ENCODE measurements at regions not wholly inside any gene's neighbourhood (a gene's known extent, or its start where the extent isn't known, plus 50 kb on each side); places are given as distances from the start of the nearest gene placed in this dataset.

DNA sequence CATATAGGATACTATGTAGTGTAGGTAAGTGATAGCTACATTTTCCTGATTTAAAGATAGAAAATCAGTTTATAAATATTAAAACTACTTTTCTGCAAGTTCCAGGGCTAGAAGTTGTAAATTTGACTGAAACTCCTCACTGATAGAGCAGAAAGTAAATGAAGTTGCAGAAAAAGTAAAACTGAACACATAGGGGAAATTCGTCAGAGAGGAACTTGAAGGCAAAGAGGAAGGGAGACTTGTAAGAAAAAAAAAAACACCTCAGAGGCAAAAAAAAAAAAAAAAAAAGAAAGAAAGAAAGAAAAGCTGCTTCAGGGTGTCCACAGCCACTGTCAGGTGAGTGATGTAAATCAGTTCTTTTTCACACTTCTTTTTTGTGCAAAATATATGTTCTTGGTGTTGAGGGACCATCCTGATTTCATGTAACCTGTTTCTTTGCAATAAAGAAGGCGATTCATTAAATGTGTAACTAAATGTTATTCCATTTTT is 336.2 kb upstream of the ZNF462 start:
- DNase-seq (ENCODE audit: low read depth) = no peak

DNA sequence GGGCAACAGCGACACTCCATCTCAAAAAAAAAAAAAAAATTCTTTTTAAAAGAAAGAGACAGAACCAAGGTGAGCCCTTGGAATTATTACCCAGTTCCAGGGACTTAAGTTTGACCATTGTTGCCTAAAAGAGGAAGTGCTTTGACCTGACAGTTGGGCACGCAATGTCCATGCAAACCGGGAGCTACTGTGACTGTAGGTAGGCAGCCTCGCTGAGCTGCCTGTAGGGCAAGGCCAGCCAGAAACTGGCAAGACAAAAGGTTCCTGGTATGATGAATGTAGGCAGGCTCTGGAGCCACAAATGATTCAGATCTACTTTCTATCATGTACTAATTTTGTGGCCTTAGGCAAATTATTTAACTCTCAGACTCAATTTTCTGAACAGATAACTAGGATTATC is 334.8 kb upstream of the ZNF462 start:
- no peak for DNase-seq (ENCODE audit: low read depth)

- DNase-seq (ENCODE audit: low read depth) = no peak
Observed at GRCh38 chr9:106529616-106530015, 333.4 kb upstream of the ZNF462 start.

- no peak for DNase-seq (ENCODE audit: low read depth)
Observed at GRCh38 chr9:106531491-106531890, 331.5 kb upstream of the ZNF462 start.

GRCh38 chr9:106532306-106533015 is 330.5 kb upstream of the ZNF462 start:
- DNase-seq (ENCODE audit: low read depth) = no peak

- no peak for DNase-seq (ENCODE audit: low read depth)
Observed at GRCh38 chr9:106534800-106535199, 328.2 kb upstream of the ZNF462 start.

GRCh38 chr9:106535439-106535838 is 327.5 kb upstream of the ZNF462 start:
- no peak for DNase-seq (ENCODE audit: low read depth)

DNA sequence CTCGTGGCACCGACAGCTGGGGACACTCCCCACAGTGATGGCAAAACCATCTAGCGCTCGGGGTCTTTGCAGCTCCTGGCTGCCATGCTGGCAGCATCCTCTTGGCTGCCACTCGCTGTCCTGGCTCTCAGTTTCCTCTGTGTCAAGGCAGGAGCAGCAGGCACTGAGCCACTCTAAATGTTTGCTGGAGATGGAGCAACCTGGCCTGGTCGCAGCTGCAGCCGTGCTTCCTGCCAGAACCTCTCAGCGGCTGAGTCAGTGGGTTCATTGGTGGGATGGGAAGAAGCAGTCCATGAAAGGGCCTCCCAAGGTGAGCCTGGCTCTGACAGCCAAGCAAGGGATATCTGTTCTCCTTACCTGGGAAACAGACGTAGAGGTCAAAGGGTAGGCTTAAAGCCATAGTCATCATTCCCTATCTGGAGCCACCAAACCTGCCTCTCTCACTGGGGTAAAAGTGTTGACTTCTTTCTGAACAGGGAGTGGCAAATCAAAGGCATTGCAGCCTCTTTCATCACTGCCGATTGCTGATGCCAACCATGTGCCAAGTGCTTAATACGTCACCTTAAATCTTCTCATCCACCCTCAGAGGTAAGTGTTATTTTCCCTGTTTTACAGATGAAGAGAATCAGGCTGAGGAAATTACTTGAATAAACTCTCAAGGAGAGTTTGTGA is 304.8 kb upstream of the ZNF462 start:
- no peak for DNase-seq (ENCODE audit: low read depth)

- DNase-seq (ENCODE audit: low read depth) = no peak
Observed at GRCh38 chr9:106560540-106560939, 302.4 kb upstream of the ZNF462 start.

GRCh38 chr9:106575823-106576222 is 287.1 kb upstream of the ZNF462 start:
- no peak for DNase-seq (ENCODE audit: low read depth)

DNA sequence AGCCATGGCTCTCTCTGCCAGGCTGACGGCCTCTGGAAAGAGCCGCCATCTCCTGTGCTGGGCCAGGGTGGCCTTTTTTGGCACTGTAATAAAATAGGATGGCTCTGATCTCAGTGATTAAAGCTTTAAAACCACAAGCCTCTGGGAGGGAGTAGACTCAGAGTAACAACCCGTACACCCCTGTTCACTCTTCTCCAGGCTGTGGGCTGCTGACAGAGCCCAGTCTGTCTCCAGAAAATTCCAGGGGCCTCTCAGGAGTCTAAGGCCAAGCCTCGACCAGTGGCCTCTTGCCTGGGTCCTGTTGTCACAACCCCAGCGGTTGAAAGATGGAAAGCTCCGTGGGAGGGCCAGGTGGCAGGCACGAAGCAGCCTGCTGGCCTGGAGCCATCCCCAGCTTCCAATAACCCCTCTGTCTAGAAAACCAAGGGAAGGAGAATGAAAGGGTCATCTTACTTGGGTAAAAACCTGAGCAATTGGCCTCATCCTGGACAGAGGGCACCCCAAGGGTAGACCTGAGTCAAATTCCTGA is 286.7 kb upstream of the ZNF462 start:
- DNase-seq (ENCODE audit: low read depth) = no peak

DNA sequence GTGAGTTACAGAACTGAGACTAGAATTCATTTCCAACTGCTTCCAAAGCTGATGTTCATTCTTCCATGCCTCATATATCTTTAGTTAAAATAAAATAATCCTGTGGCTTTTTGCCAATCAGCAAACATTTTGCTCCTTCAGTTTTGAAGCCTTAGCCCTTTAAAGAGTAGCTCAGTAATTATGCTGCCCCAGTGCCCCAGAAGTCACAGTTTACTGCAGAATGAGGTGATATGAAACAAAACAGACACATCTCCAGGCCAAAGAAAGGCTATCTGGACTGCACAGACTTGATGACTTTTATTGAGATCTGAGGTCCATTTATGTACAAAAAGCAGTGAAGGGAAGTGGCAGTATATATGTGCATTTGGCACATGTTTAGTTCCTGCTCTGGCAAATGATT is 285.8 kb upstream of the ZNF462 start:
- no peak for DNase-seq (ENCODE audit: low read depth)

GRCh38 chr9:106580546-106580945 is 282.4 kb upstream of the ZNF462 start:
- no peak for DNase-seq (ENCODE audit: low read depth)

DNA sequence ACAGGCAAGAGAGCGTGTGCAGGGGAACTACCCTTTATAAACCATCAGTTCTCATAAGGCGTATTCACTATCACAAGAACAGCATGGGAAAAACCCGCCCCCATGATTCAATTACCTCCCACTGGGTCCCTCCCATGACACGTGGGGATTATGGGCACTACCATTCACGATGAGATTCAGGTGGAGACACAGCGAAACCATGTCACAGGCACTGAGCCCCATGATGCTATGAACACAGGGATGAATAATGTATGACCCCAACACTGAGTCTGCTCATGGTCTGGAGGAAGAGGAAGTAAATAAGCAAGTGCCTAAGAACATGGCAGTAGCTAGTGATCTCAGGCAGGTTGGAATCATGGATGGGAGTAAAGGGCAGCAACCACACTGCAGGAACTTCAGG is 281.0 kb upstream of the ZNF462 start:
- DNase-seq (ENCODE audit: low read depth) = no peak

GRCh38 chr9:106583751-106584150 is 279.2 kb upstream of the ZNF462 start:
- DNase-seq (ENCODE audit: low read depth) = no peak

DNA sequence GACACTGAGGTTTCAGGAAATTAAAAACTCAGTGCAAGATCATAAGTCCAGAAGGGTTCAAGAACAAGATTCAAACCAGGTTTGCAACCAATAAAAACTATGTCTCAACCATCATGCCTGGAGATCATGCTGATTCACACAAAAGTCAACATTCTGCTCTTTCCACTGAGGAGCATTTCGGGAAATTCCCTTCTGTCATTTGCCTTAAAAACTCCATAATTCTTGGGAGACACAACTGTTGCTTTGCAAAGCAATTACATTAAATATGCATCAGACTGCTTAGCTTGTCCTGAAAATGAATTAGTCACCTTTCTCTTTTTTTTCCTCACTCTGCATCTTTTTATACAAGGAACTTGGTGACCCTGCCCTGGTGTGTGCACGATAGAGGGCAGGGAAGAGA is 275.9 kb upstream of the ZNF462 start:
- DNase-seq (ENCODE audit: low read depth) = no peak

- DNase-seq (ENCODE audit: low read depth) = no peak
Observed at GRCh38 chr9:106588626-106589025, 274.3 kb upstream of the ZNF462 start.

DNA sequence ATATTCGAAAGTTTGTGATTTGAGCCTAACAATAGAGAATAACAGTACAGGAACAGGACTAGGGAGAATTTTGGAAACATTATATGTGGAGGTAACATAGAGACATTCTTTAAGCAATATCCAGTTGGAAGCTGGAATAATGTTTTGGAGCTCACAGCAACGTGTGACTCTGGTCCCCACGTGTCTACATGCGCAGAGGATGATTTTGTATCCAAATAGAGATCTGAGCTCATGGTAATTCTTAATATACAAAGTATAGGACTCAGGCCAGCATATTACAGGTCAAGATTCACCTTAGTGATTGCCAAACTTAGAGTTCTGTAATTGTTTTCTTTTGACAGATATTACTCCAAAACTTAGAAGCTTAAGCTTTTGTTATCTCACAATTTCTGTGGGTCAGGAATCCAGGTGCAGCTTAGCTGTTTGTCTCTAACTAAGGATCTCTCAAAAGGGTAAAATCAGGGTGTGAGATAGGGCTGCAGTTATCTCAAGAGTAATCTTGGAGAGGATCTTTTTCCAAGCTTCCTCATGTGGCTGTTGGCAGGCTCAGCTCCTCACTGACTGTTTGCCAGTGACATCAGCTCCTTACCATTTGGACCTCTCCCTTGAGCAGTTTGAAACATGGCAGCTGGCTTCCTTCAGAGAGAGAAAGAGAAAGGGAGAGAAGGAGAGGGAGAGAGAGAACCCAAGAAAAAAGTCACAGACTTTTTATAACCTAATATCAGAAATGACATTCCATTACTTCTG is 272.0 kb upstream of the ZNF462 start:
- DNase-seq (ENCODE audit: low read depth) = no peak

- DNase-seq (ENCODE audit: low read depth) = no peak
Observed at GRCh38 chr9:106593201-106593600, 269.8 kb upstream of the ZNF462 start.

DNA sequence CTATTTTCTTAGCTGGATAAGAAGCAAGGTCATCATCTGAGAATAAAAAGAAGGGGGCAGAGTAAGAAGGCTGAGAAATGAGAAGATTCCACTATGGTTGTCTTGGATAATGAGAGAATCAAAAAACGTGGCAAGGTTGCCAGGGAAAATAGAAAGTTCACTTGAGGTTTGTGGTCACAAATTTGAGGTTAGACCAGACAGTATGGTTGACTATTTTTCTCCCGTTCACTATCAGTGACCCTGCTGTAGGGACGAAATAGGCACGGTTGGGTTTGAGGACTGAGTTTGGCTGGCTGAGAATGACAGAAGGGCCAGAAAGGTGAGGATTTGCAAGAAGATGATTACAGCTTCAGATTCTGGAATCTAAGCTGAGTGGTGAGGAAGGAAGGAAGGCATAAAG is 266.0 kb upstream of the ZNF462 start:
- DNase-seq (ENCODE audit: low read depth) = no peak

DNA sequence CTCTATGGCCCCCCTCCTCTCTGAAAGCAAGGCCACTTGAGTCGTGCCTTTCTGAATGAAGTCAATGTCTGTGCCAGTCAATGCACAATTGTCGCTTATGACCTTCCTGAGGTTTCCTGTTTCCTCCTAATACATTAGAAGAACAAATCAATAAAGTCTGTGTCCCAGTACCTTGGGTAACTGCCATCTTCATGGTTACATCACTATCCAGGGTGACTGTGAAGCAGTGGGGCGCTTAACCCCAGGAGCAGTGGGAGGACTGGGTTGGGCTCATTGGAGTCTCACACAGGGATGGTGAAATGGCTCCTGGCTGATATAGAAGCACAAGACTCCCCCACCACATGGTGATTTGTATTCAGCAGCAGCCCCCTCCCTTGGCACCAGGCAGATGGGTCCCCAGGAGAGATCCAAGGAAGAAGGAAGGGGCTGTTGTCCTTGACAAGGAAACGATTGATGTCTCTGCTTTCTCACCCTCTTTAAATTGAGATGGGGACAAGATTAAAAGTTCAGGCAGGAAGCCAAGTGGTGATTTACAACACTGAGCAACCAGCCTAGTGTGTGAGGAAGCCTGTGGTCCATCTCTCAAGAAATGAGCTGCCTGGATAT is 261.9 kb upstream of the ZNF462 start:
- no peak for DNase-seq (ENCODE audit: low read depth)

DNA sequence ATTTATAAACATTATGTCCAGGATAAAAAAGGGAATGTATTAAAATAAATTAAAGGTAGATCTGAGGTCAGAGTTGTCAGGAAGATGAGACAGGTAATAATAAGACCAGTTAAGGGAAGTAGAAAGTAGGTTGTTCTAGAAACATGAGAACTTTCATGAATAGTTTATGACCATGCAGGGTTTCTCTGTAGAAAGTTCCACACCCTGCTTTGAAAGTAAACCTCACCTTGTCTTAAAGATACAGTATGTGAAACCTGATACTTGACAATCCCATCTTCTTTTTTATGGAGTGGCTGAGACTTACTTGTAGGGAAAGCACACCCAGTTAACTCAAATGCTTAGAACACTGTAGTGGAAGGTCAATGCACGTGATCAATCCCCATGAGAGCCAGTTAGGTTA is 260.6 kb upstream of the ZNF462 start:
- no peak for DNase-seq (ENCODE audit: low read depth)

Measured in GM04504 (cell line).